GM12875 (cell line): ENCODE measurements at regions not wholly inside any gene's neighbourhood (a gene's known extent, or its start where the extent isn't known, plus 50 kb on each side); places are given as distances from the start of the nearest gene placed in this dataset.

Experiments
- H3K4me3 ChIP-seq: one replicate; pipeline ENCODE4 v1.5.1; 2011; ENCODE audit warnings: low read depth, low read length, control low read depth
- TF ChIP-seq, protein P1 (sequence below): IDR thresholded peaks from 2 replicates; pipeline ENCODE4 v1.5.1; 2011; ENCODE audit warnings: low read depth, mild to moderate bottlenecking, control low read depth, inconsistent platforms, low read length, moderate library complexity, borderline replicate concordance; ENCODE audit not compliant: insufficient read depth

DNA sequence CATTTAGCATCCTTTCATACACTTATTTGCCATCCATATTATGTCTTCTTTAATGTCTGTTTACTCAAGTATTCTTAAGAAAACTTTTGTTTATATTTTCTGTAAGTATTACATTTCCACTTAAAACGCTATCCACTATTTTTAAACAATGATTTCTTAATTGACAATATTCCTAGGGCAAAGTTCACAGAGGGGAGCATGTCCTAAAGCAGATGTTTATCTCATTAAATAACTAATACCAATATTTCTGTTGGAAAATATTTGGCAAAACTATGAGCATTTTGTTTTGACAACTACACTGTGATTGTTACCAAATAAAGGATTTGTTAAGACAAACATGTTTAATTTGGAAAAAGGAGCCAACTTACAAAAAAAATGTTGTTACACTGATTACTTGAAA, 643.3 kb downstream of the SLITRK5 start:
- no peak overlapping the region for H3K4me3 ChIP-seq
- TF ChIP-seq, protein P1, sequence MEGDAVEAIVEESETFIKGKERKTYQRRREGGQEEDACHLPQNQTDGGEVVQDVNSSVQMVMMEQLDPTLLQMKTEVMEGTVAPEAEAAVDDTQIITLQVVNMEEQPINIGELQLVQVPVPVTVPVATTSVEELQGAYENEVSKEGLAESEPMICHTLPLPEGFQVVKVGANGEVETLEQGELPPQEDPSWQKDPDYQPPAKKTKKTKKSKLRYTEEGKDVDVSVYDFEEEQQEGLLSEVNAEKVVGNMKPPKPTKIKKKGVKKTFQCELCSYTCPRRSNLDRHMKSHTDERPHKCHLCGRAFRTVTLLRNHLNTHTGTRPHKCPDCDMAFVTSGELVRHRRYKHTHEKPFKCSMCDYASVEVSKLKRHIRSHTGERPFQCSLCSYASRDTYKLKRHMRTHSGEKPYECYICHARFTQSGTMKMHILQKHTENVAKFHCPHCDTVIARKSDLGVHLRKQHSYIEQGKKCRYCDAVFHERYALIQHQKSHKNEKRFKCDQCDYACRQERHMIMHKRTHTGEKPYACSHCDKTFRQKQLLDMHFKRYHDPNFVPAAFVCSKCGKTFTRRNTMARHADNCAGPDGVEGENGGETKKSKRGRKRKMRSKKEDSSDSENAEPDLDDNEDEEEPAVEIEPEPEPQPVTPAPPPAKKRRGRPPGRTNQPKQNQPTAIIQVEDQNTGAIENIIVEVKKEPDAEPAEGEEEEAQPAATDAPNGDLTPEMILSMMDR: no peak

DNA sequence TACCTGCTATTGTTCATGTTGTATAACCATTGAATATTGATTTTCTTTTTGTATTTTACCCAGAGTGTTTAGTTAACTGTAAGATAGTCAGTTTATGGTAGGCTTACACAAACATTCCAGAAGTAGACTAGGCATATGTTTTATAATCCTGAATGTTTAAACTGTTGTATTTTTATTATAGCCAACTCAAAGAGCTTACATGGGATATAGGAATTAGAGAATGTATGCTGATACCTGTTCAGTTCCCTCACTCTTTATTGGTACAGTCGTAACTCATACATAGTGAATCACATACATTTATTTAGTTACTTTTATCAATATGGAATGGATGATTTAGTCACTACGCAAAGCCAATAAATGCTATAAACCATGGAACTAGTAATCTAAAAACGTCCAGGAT, 657.9 kb downstream of the SLITRK5 start:
- H3K4me3 ChIP-seq: no peak overlapping the region
- TF ChIP-seq, protein P1: no peak

DNA sequence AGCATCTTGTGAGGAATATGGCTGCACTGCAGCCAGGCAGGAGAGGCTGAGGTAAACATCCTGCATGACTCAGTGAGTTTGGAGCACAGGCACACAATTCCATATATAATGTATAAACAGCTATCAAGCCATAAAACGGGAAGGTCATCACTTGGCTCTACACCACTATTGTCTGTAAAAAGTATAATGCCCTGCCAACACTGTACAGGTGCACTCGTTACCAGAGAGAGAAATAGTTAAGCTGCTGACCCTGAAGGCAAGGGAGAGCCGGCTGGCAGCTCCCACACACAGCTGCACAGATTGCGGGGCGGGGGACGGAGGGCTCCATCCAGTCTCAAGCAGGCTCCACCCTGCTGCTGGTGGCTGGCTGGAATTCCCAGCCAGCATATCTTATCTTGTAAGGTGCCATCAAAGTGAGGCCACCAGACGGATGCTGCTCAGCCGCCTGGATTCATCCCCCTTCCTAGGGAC, 668.1 kb downstream of the SLITRK5 start:
- H3K4me3 ChIP-seq: no peak overlapping the region
- TF ChIP-seq, protein P1: no peak

DNA sequence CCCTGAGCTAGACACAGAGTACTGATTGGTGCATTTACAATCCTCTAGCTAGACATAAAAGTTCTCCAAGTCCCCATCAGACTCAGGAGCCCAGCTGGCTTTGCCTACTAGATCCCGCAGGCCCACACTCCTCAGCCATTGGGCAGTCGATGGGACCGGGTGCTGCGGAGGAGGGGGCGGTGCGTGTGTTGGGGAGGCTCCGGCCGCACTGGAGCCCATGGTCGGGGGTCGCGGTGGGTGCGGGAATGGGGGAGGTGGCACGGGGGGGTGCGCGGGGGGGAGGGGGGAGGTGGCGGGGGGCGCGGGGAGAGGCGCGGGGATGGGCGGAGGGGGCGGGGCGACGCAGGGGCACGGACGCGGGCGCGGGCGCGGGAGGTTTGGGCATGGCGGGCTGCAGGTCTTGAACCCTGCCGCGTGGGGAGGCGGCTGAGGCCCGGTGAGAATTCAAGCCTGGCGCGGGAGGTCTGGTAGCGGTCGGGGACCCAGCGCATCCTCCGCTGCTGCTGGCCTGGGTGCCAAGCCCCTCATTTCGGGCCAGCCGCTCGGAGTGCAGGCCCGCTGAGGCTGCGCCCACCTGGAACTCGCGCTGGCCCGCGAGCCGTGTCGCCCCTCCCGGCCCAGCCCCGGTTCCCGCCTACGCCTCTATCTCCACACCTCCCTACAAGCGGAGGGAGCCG, 674.1 kb downstream of the SLITRK5 start:
- no peak overlapping the region for H3K4me3 ChIP-seq
- TF ChIP-seq, protein P1: no peak

DNA sequence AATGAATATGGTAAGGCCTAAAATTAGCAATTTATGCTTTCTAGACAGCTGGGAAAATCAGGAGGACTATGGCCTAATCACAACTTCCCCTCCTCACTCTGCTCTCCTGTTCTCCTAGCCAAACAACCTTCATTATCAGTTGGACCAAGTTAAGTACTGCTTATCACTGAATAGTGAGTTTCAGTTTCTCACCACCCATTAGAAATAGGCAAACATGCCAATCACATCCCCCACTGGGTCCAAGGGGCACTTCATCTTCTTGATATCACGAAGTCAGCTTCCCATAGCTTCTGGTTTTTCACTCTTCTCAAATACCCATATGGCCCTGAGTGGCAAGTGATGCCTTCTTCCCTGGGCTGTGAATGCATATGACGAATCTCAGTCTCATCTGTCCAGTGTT, 689.6 kb downstream of the SLITRK5 start:
- no peak overlapping the region for H3K4me3 ChIP-seq
- TF ChIP-seq, protein P1: no peak

DNA sequence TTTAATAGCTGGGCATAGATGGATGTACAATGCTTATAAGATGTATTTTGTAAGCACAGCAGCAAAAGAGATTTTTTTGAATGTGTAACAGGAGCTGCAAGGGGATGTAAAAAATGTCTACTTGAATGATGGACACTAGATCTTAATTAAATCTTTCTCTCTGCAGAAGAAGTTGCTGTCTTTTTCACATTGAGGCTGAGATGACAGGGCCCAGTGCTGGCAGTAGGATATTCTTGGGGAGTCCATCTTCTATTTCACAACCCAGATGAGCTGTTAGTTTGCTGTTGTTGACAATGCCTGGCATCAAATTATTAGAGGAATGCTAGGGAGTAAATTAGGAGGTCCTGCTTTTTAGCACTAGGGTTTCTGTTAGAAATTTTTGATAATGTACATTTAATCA, 698.7 kb downstream of the SLITRK5 start:
- TF ChIP-seq, protein P1: no peak
- H3K4me3 ChIP-seq: no peak overlapping the region

DNA sequence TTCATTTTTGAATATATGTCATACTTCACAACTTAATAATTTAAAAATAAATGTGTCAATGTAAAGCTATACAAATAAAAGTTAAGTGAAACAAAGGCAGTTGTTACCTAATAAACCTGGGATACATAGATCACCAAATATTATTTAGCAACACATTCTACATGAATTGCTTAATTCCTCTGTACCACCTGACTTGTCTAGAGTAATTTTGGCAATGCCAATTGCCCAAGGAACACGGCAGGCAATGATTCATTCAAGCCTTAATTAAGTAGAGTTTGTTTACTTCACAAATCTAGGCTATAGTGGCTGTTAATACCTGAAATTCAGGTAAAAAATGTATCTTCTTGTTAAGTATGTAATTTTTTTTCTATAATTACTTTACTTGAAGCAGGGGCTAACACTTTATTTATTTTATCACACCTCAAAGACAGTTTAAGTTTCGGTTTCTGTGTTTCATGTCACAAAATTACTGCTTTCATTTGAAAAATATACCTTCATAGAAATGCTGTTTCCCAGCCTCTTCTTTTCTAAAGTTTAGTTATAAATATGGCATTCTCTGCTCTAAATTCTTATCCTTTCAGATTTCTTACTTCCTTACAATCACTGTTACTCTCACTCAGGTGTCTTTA, 705.7 kb downstream of the SLITRK5 start:
- TF ChIP-seq, protein P1: no peak
- no peak overlapping the region for H3K4me3 ChIP-seq
